ENCODE measurements at regions not wholly inside any gene's neighbourhood (a gene's known extent, or its start where the extent isn't known, plus 50 kb on each side); places are given as distances from the start of the nearest gene placed in this dataset.

GRCh38 chr13:22855926-22856325 is 324.9 kb upstream of the SGCG start:
- TF ChIP-seq CTCF (conservative IDR thresholded peaks at IDR 0.05) (no peak), EZH2 (IDR thresholded peaks at IDR 0.05; ENCODE audit: low read depth) (no peak)
